Neural cell (in vitro differentiated cells): ENCODE measurements at regions not wholly inside any gene's neighbourhood (a gene's known extent, or its start where the extent isn't known, plus 50 kb on each side); places are given as distances from the start of the nearest gene placed in this dataset.

Source experiments
- H2AFZ ChIP-seq: fragments of 200-600, 300-800 bp; sonication (generic), shearing (Covaris generic); 2 replicates; pipeline ENCODE4 v1.6.0; 2014; ENCODE audit warnings: low read depth, mild to moderate bottlenecking, antibody characterized with exemption, low read length, moderate library complexity
- H3F3A ChIP-seq: fragments of 200-600 bp; shearing (Covaris generic); 2 replicates; pipeline ENCODE4 v1.6.1; 2016; ENCODE audit warnings: mild to moderate bottlenecking, moderate library complexity, mixed read lengths, antibody characterized with exemption, low read length; ENCODE audit not compliant: insufficient read depth, poor library complexity, severe bottlenecking
- H3K27ac ChIP-seq: fragments of 200-600, 300-800 bp; sonication (generic), shearing (Covaris generic); 2 replicates; pipeline ENCODE4 v1.5.1; 2014; ENCODE audit warnings: mild to moderate bottlenecking, low read length, moderate library complexity
- H3K27me3 ChIP-seq: fragments of 300-800, 200-600 bp; sonication (generic), shearing (Covaris generic); 2 replicates; pipeline ENCODE4 v1.6.0; 2014; ENCODE audit warnings: mild to moderate bottlenecking, low read depth, low read length, moderate library complexity; ENCODE audit not compliant: insufficient read depth
- H3K36me3 ChIP-seq: fragments of 300-800, 200-600 bp; sonication (generic), shearing (Covaris generic); 2 replicates; pipeline ENCODE4 v1.5.1; 2014; ENCODE audit warnings: mild to moderate bottlenecking, antibody characterized with exemption, low read length, moderate library complexity; ENCODE audit not compliant: insufficient read depth
- H3K4me2 ChIP-seq: fragments of 300-800, 200-600 bp; sonication (generic), shearing (Covaris generic); 2 replicates; pipeline ENCODE4 v1.6.0; 2014; ENCODE audit warnings: mild to moderate bottlenecking, low read length
- H3K4me3 ChIP-seq: fragments of 300-800, 200-600 bp; sonication (generic), shearing (Covaris generic); 2 replicates; pipeline ENCODE4 v1.5.1; 2014; ENCODE audit warnings: mild to moderate bottlenecking, low read length, moderate library complexity
- H3K79me2 ChIP-seq: fragments of 200-600 bp; shearing (Covaris generic); replicated peaks from 2 replicates; pipeline ENCODE4 v1.6.0; 2014; ENCODE audit warnings: mild to moderate bottlenecking, low read length, moderate library complexity; ENCODE audit not compliant: insufficient read depth
- H3K9ac ChIP-seq: fragments of 300-800, 200-600 bp; sonication (generic), shearing (Covaris generic); 2 replicates; pipeline ENCODE4 v1.6.1; 2016; ENCODE audit warnings: mild to moderate bottlenecking, low read length, mixed read lengths
- H3K9me2 ChIP-seq: fragments of 200-600 bp; shearing (Covaris generic); 2 replicates; pipeline ENCODE4 v1.6.1; 2016; ENCODE audit warnings: mild to moderate bottlenecking, low read length, mixed read lengths; ENCODE audit not compliant: insufficient read depth
- H3K9me3 ChIP-seq: fragments of 200-600, 300-800 bp; sonication (generic), shearing (Covaris generic); 2 replicates; pipeline ENCODE4 v1.6.1; 2016; ENCODE audit warnings: mild to moderate bottlenecking, mixed run types, low read length, moderate library complexity, mixed read lengths
- H4K20me1 ChIP-seq: fragments of 200-600 bp; shearing (Covaris generic); 2 replicates; pipeline ENCODE4 v1.6.1; 2016; ENCODE audit warnings: mild to moderate bottlenecking, mixed run types; ENCODE audit not compliant: insufficient read depth
- CTCF ChIP-seq: fragments of 450-650 bp; IDR thresholded peaks from 2 replicates; pipeline ENCODE4 v1.5.1; 2014; ENCODE audit warnings: antibody characterized with exemption, mild to moderate bottlenecking, moderate library complexity; ENCODE audit not compliant: poor library complexity, severe bottlenecking
- EP300 ChIP-seq: fragments of 450-650 bp; conservative IDR thresholded peaks from 2 replicates; pipeline ENCODE4 v1.6.1; 2014; ENCODE audit warnings: antibody characterized with exemption, mild to moderate bottlenecking, moderate library complexity; ENCODE audit not compliant: poor library complexity, severe bottlenecking
- EZH2 ChIP-seq: fragments of 200-600, 300-800 bp; shearing (Covaris generic), sonication (generic); IDR thresholded peaks from 2 replicates; pipeline ENCODE4 v1.6.1; 2014; ENCODE audit warnings: antibody characterized with exemption, low read length, borderline replicate concordance, mild to moderate bottlenecking; ENCODE audit not compliant: insufficient read depth, poor library complexity, severe bottlenecking
- MXI1 ChIP-seq: fragments of 450-650 bp; conservative IDR thresholded peaks from 2 replicates; pipeline ENCODE4 v1.6.1; 2014; ENCODE audit warnings: antibody characterized with exemption, mild to moderate bottlenecking; ENCODE audit not compliant: poor library complexity, severe bottlenecking
- POLR2AphosphoS5 ChIP-seq: IDR thresholded peaks from 2 replicates; pipeline ENCODE4 v1.6.1; 2012
- RAD21 ChIP-seq: fragments of 450-650 bp; conservative IDR thresholded peaks from 2 replicates; pipeline ENCODE4 v1.6.1; 2014; ENCODE audit warnings: antibody characterized with exemption, mild to moderate bottlenecking, moderate library complexity
- REST ChIP-seq: IDR thresholded peaks from 2 replicates; pipeline ENCODE4 v1.6.1; 2012; ENCODE audit warnings: borderline replicate concordance
- SMC3 ChIP-seq: fragments of 450-650 bp; conservative IDR thresholded peaks from 2 replicates; pipeline ENCODE4 v1.6.1; 2014; ENCODE audit warnings: antibody characterized with exemption, mild to moderate bottlenecking, moderate library complexity; ENCODE audit not compliant: poor library complexity
- TAF1 ChIP-seq: IDR thresholded peaks from 2 replicates; pipeline ENCODE4 v1.6.1; 2012; ENCODE audit warnings: low read depth

- Histone ChIP-seq H4K20me1 (no peaks in the 10 kb centered on the region), H3K27ac (no peak overlapping the region), H3F3A (no peaks in the 10 kb centered on the region), H3K79me2 (no peaks in the 10 kb centered on the region), H3K9me3 (no peaks in the 10 kb centered on the region), H3K36me3 (no peaks in the 10 kb centered on the region), H3K27me3 (no peaks in the 10 kb centered on the region), H3K9ac (no peak overlapping the region), H2AFZ (no peak overlapping the region), H3K9me2 (no peaks in the 10 kb centered on the region), H3K4me3 (no peak overlapping the region), H3K4me2 (no peak overlapping the region)
- no peak for TF ChIP-seq CTCF
Measured at GRCh38 chr5:57862942-57863341, 380.3 kb upstream of the ACTBL2 start.

- H3K27me3 ChIP-seq: no peaks in the 10 kb centered on the region
Measured at GRCh38 chr5:57862471-57862911, 379.9 kb upstream of the ACTBL2 start.

More at GRCh38 chr5:57862471-57862911, 379.9 kb upstream of the ACTBL2 start:
- Histone ChIP-seq H3F3A (no peaks in the 10 kb centered on the region), H2AFZ (no peak overlapping the region), H3K27ac (no peak overlapping the region), H3K79me2 (no peaks in the 10 kb centered on the region), H3K9me3 (no peaks in the 10 kb centered on the region), H3K9ac (no peak overlapping the region), H3K36me3 (no peaks in the 10 kb centered on the region), H3K4me3 (no peak overlapping the region), H4K20me1 (no peaks in the 10 kb centered on the region), H3K9me2 (no peaks in the 10 kb centered on the region), H3K4me2 (no peak overlapping the region)
- TF ChIP-seq REST (no peak), MXI1 (no peak), CTCF (no peak), RAD21 (no peak), EZH2 (no peak), TAF1 (no peak), POLR2AphosphoS5 (no peak), SMC3 (no peak), EP300 (no peak)
